GOT3 (cell line): ENCODE measurements at regions not wholly inside any gene's neighbourhood (a gene's known extent, or its start where the extent isn't known, plus 50 kb on each side); places are given as distances from the start of the nearest gene placed in this dataset.
"Not testable (repeated sequence)": the region's sequence is repeated elsewhere in the genome, so short reads cannot be mapped to it uniquely, and the experiment has no call there.

Experiments used
- DNase-seq: peaks from one replicate; lab custom pipeline; 2025; ENCODE audit warnings: mixed read lengths; lab: John Stamatoyannopoulos, UW

- DNase-seq = no peak
These were observed 884.5 kb upstream of the GJE1 start for GRCh38 chr6:141248021-141248799.

- no peak for DNase-seq
These were observed 888.4 kb upstream of the GJE1 start for GRCh38 chr6:141244366-141244765.

- DNase-seq = no peak
These were observed 889.8 kb upstream of the GJE1 start for GRCh38 chr6:141242957-141243356.

GRCh38 chr6:141229296-141229695 lies 903.4 kb upstream of the GJE1 start:
- DNase-seq = no peak

- DNase-seq = no peak
These were observed 914.1 kb upstream of the GJE1 start for GRCh38 chr6:141218583-141218982.

GRCh38 chr6:141216726-141217125 lies 916.0 kb upstream of the GJE1 start:
- DNase-seq = no peak

GRCh38 chr6:141212296-141212695 lies 920.4 kb upstream of the GJE1 start:
- DNase-seq = no peak

GRCh38 chr6:141211845-141212244 lies 920.9 kb upstream of the GJE1 start:
- DNase-seq = no peak

GRCh38 chr6:141210901-141211300 lies 921.8 kb upstream of the GJE1 start:
- no peak for DNase-seq

GRCh38 chr6:141209890-141210289 lies 922.8 kb upstream of the GJE1 start:
- no peak for DNase-seq

- DNase-seq = no peak
These were observed 924.6 kb upstream of the GJE1 start for GRCh38 chr6:141208101-141208500.

- DNase-seq = no peak
These were observed 928.7 kb upstream of the GJE1 start for GRCh38 chr6:141203902-141204575.

- no peak for DNase-seq
These were observed 930.1 kb upstream of the GJE1 start for GRCh38 chr6:141202626-141203025.

GRCh38 chr6:141199074-141199473 lies 933.7 kb upstream of the GJE1 start:
- no peak for DNase-seq

- no peak for DNase-seq
These were observed 937.4 kb upstream of the GJE1 start for GRCh38 chr6:141195251-141195832.

- DNase-seq = no peak
These were observed 949.4 kb upstream of the GJE1 start for GRCh38 chr6:141183368-141183767.

- DNase-seq = not testable (repeated sequence)
These were observed 957.3 kb upstream of the GJE1 start for GRCh38 chr6:141175458-141175857.

- no peak for DNase-seq
These were observed 957.8 kb upstream of the GJE1 start for GRCh38 chr6:141174932-141175331.

GRCh38 chr6:141173529-141173928 lies 959.2 kb upstream of the GJE1 start:
- DNase-seq = no peak

- no peak for DNase-seq
These were observed 963.3 kb upstream of the GJE1 start for GRCh38 chr6:141169419-141169818.

GRCh38 chr6:141167945-141168344 lies 964.8 kb upstream of the GJE1 start:
- no peak for DNase-seq

- DNase-seq = no peak
These were observed 967.6 kb upstream of the GJE1 start for GRCh38 chr6:141165002-141165665.
